Adrenal gland (tissue), 9 donors: ENCODE measurements at regions not wholly inside any gene's neighbourhood (a gene's known extent, or its start where the extent isn't known, plus 50 kb on each side); places are given as distances from the start of the nearest gene placed in this dataset.

Experiments used
- DNase-seq, 7 donors: peaks; one replicate each; pipeline ENCODE4 v3.0.0-alpha.2; 2019 to 2020
- H3K27ac ChIP-seq, 5 donors: fragments of 200-600 bp; sonication (generic) in 4 of 5; 1 replicate in 3 of 5; 2 replicates in 2 of 5; pipeline versions ENCODE4 v1.5.1 to v1.8.0; 2016 to 2020; ENCODE audit warnings: mild to moderate bottlenecking in 1 of 5
- H3K27me3 ChIP-seq: fragments of 200-600 bp; 2 replicates; pipeline ENCODE4 v1.8.0; 2021
- H3K36me3 ChIP-seq, 2 donors: fragments of 200-600 bp; replicated peaks in 1 of 2; 1 replicate in 1 of 2; 2 replicates in 1 of 2; pipeline versions ENCODE4 v1.5.1 to v1.8.0; 2018 to 2022
- H3K4me1 ChIP-seq, 2 donors: fragments of 200-600 bp; replicated peaks in 1 of 2; 1 replicate in 1 of 2; 2 replicates in 1 of 2; pipeline versions ENCODE4 v1.5.1 to v1.8.0; 2018 to 2021
- H3K4me3 ChIP-seq, 4 donors: fragments of 200-600 bp; sonication (generic) in 3 of 4; one replicate each; pipeline ENCODE4 v1.5.1; 2016 to 2018
- H3K9me3 ChIP-seq, 3 donors: fragments of 200-600 bp; sonication (generic) in 1 of 3; replicated peaks in 1 of 3; 1 replicate in 2 of 3; 2 replicates in 1 of 3; pipeline versions ENCODE4 v1.5.1 to v1.8.0; 2016 to 2021
- CTCF ChIP-seq, 6 experiments: fragments of 450-650 bp in 4 of 6; fragments of 200-600 bp in 2 of 6; sonication (generic) in 1 of 6; IDR thresholded peaks; 1 replicate in 5 of 6; 2 replicates in 1 of 6; pipeline versions ENCODE4 v1.5.1 to v1.8.0; 2016 to 2021; ENCODE audit warnings: antibody characterized with exemption in 6 of 6, mild to moderate bottlenecking in 2 of 6, moderate library complexity in 1 of 6
- POLR2A ChIP-seq, 2 donors: fragments of 450-650 bp; IDR thresholded peaks; one replicate each; pipeline ENCODE4 v1.6.1; 2017; ENCODE audit warnings: antibody characterized with exemption in 2 of 2, mild to moderate bottlenecking in 2 of 2, moderate library complexity in 1 of 2
- WGBS, 4 donors: extraction: QIAGEN DNeasy Blood & Tissue Kit in 2 of 4; methylation state at CpG; one replicate each; pipeline versions ENCODE4 v1.1.5 to v1.1.7; 2013 to 2017; 5-methylcytosine and 5-hydroxymethylcytosine counted together
- intact Hi-C, 2 donors: fragments of 100-400 bp; cut with DNase I; formaldehyde crosslinking; loops; one replicate each; pipeline versions ENCODE4 v1.14.1 to v1.15.0; 2022 to 2023
- donor health status: healthy with polysubstance abuse.
- donor health status: Bipolar disorder and iron deficiency.
- donor health status: DM: yes; HTN: yes; CAD: no.
- donor health status: DM: no; HTN: no; CAD: no.
- donor health status: DM: no; HTN: no; CAD: no.

- H3K27me3 ChIP-seq: no peaks in the 10 kb centered on the region
- no peaks in the 10 kb centered on the region for H3K9me3 ChIP-seq
- WGBS, 4 donors: 12 to 24% (median 24%) methylated on average over 1 of the region's 1 CpG
- no peak overlapping the region for H3K27ac ChIP-seq
- DNase-seq: no peak
- intact Hi-C loops: no loop called here
- no peak for TF ChIP-seq POLR2A (IDR thresholded peaks at IDR 0.05)
- TF ChIP-seq CTCF (IDR thresholded peaks at IDR 0.05): no peak
- H3K4me3 ChIP-seq: no peak overlapping the region
- H3K4me1 ChIP-seq: no peaks in the 10 kb centered on the region
- no peaks in the 10 kb centered on the region for H3K36me3 ChIP-seq
Measured at GRCh38 chr5:23451156-23451555, 56.3 kb upstream of the PRDM9 start.

GRCh38 chr5:23450187-23450586, 57.2 kb upstream of the PRDM9 start:
- DNase-seq: no peak
- Histone ChIP-seq H3K4me1 (no peaks in the 10 kb centered on the region), H3K27me3 (no peaks in the 10 kb centered on the region), H3K36me3 (no peaks in the 10 kb centered on the region), H3K4me3 (no peak overlapping the region), H3K9me3 (no peaks in the 10 kb centered on the region), H3K27ac (no peak overlapping the region)
- TF ChIP-seq POLR2A (IDR thresholded peaks at IDR 0.05) (no peak), CTCF (IDR thresholded peaks at IDR 0.05) (no peak)
- WGBS, 4 donors: 56 to 72% (median 62%) methylated on average over 4 of the region's 4 CpGs
- intact Hi-C loops: no loop called here

GRCh38 chr5:23448627-23449026, 58.8 kb upstream of the PRDM9 start:
- Histone ChIP-seq H3K4me1 (no peaks in the 10 kb centered on the region), H3K27me3 (no peaks in the 10 kb centered on the region), H3K4me3 (no peak overlapping the region), H3K27ac (no peak overlapping the region), H3K36me3 (no peaks in the 10 kb centered on the region), H3K9me3 (no peaks in the 10 kb centered on the region)
- no peak for DNase-seq
- TF ChIP-seq CTCF (IDR thresholded peaks at IDR 0.05) (no peak), POLR2A (IDR thresholded peaks at IDR 0.05) (no peak)
- intact Hi-C loops: no loop called here

- WGBS, 4 donors: 56 to 71% (median 64%) methylated on average over 6 of the region's 6 CpGs
- peak in 2 of 7 donors; percentile 10 to 17 for DNase-seq
- TF ChIP-seq POLR2A (IDR thresholded peaks at IDR 0.05) (no peak), CTCF (IDR thresholded peaks at IDR 0.05) (no peak)
Measured at GRCh38 chr5:23446424-23446823, 61.0 kb upstream of the PRDM9 start.

More at GRCh38 chr5:23446424-23446823, 61.0 kb upstream of the PRDM9 start:
- Histone ChIP-seq H3K9me3 (no peaks in the 10 kb centered on the region), H3K4me1 (no peaks in the 10 kb centered on the region), H3K36me3 (no peaks in the 10 kb centered on the region), H3K4me3 (no peak overlapping the region), H3K27me3 (no peaks in the 10 kb centered on the region), H3K27ac (no peak overlapping the region)
- intact Hi-C loops: no loop called here
